ENCODE measurements at regions not wholly inside any gene's neighbourhood (a gene's known extent, or its start where the extent isn't known, plus 50 kb on each side); places are given as distances from the start of the nearest gene placed in this dataset.

- no peak for DNase-seq (ENCODE audit: low read depth)
Observed at GRCh38 chr11:64457416-64458010, 98.2 kb upstream of the SLC22A11 start.

GRCh38 chr11:64458997-64459396, 96.7 kb upstream of the SLC22A11 start:
- no peak for DNase-seq (ENCODE audit: low read depth)

- no peak for DNase-seq (ENCODE audit: low read depth)
Observed at GRCh38 chr11:64459609-64460008, 96.1 kb upstream of the SLC22A11 start.

DNA sequence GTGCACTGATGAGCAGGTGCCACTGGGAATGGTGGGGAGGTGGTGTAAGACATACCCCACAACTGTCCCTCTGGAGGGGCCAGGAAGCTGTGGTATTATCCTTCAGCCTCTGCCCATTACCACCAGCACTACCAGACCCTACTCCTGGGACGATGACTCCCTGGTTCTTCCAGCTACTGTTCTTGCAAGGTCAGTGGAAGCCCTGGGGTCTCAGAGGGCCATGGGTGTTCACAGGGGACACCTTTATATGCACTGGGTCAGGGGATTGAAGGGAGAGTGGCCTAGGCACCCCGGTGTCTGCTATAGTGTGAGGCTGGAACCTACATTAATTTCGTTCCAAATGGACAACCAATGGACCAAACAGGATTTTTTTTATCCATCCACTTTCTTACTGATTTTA, 94.7 kb upstream of the SLC22A11 start:
- DNase-seq (ENCODE audit: low read depth), result no peak

DNA sequence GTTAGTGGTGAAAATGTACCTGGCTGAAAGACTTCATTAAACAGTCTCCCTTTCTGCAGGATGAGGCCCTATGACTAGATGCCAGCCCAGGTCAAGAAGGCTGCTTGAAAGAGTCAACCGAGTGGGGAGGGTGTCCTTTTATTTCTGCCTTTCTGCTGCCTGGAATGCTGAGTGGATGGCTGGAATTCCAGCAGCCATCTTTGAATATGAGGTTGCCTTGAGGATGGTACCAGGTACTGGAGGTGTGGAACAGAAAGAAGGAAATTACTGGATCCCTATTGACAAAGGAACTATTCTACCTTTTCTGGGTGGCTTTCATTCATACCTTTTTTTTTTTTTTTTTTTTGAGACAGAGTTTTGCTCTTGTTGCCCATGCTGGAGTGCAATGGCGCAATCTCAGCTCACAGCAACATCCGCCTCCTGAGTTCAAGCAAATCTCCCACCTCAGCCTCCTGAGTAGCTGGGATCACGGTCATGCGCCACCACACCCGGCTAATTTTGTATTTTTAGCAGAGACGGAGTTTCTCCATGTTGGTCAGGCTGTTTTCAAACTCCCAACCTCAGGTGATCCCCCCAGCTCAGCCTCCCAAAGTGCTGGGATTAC, 89.5 kb upstream of the SLC22A11 start:
- DNase-seq (ENCODE audit: low read depth), result no peak

DNA sequence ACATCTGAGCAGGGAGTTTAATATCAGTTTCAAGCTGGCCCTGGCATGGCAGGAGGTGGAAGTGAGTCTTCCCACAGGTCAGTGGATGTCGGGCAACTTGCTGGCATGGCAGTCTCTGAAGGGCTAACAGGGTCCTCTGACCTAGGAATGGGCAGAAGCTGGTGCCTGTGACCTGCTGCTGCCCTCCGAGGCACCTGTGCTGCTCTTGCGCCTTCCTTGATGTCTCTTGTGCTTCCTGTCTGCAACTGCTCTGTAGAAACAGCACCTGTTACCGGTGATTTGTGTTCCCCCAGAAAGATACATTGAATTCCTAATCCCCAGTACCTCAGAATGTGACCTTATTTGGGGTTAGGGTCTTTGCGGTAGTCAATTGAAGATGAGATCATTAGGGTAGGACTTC, 86.5 kb upstream of the SLC22A11 start:
- no peak for DNase-seq (ENCODE audit: low read depth)

GRCh38 chr11:64472593-64473455, 82.9 kb upstream of the SLC22A11 start:
- DNase-seq (ENCODE audit: low read depth), result no peak

DNA sequence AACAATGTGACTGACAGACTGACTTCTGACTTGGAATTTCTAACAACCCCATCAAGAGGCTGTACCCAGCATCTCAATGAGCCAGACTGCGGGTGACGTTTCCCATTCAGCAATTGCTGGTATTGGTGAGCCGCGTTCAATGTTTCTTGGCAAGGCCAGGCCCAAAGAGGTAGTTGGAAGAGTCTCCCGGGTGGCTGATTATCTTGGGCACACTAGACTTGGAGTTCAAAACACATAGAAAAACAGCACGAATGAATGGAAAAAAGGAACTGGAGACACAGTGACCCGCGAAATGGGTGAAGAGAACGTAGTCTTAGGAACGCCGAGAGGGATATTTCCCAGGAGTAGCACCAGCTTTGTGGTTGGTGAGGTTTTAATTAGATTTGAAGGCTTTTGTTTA, 81.1 kb upstream of the SLC22A11 start:
- DNase-seq (ENCODE audit: low read depth), result no peak

DNA sequence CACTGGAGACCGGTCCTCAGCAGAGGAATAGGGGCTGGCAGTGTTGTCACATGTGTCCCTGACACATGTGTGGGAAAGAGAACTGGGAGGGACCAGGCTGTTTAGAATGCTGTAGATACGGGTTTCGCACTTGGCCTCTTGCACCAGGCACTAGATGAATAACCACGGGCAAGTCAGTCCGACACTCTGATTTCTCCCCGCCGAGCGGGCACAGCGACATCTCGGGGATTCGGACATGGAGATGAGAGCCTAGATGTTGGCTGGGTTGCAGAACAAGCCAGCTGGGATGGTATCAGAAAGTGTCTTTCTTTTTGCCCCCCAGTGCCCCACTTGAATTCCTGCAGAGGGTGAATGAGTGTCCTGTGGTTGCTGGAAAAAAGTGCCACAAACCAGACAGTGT, 80.6 kb upstream of the SLC22A11 start:
- DNase-seq (ENCODE audit: low read depth), result no peak

DNA sequence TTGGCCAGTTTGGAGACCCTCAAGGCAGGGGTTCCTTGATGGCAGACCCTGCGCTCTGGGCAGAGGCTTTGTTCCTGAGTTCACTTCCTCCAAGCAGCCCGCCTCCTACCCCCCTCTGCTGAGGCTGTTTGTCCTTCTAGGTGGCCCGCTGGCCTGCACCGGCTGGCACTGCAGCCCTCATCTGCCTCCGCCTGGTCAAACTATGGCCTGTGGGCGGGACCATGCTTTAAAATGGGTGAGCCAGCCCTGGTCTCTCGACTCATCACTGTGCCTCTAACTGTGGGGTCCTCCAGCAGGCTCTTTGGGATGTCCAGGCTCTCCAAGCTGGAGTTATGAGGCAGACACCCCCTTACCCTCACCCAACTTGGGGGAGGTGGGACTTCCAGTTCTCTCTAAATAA, 78.9 kb upstream of the SLC22A11 start:
- no peak for DNase-seq (ENCODE audit: low read depth)

DNA sequence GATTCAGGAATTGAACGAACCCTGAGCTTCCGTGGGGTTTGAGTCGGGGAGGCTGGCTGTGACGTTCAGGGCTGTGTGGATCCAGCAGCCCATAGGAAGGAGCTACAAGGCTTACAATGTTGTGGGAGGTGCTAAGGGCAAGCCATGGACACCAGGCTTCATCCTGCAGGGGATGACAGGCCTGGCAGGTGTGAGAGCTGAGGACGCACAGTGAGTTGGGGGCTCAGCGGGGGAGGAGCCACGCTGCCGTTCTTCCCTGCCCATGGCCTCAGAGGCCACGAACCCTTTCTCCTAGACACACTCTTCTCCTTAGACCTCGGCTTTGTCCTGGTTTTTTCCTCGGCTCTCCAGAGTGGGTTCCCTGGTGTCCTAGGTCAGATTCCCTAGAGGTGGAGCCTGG, 78.1 kb upstream of the SLC22A11 start:
- no peak for DNase-seq (ENCODE audit: low read depth)

DNA sequence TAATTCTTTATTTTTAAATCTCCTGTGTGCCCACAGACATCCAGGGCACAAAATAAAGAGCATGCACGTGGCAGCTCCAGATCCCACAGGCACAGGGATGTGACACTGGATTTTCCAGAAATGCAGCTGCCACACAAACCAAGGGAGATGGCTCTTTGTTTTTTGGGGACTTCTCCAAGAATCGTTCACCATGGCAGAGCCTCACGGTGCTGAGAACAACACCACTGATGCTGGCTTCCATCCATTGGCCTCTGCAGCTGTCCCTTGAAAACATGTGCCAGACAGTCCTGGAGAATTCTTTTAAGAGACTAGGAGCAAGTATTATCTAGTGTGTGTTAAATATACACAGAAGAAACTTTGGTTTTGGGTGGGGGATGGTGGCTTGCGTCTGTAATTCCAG, 73.2 kb upstream of the SLC22A11 start:
- DNase-seq (ENCODE audit: low read depth), result no peak

GRCh38 chr11:64484191-64485022, 71.3 kb upstream of the SLC22A11 start:
- DNase-seq (ENCODE audit: low read depth), result no peak

DNA sequence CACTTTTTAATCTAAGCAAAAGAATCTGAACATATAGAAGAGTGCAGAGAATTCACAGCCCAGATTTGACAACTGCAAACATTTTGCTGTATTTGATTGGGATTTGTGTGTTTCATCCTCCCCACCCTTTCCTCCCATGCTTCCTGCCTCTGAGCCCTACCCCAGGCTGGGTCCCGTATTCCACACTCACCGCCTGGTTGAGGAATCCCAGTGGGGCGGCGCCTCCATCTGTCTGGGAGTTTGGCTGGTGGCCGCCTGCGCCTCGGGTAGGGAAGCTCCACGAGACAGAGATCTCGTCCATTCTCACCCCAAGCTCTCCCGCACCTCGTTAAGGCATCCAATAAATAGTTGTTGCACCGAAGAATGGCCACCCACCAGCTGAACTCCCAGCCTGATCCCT, 70.7 kb upstream of the SLC22A11 start:
- no peak for DNase-seq (ENCODE audit: low read depth)

GRCh38 chr11:64489831-64490441, 65.8 kb upstream of the SLC22A11 start:
- peak; percentile 19 for DNase-seq (ENCODE audit: low read depth)

- DNase-seq (ENCODE audit: low read depth), result no peak
Observed at GRCh38 chr11:64490562-64491216, 65.1 kb upstream of the SLC22A11 start.

GRCh38 chr11:64492561-64492960, 63.2 kb upstream of the SLC22A11 start:
- DNase-seq (ENCODE audit: low read depth), result no peak

DNA sequence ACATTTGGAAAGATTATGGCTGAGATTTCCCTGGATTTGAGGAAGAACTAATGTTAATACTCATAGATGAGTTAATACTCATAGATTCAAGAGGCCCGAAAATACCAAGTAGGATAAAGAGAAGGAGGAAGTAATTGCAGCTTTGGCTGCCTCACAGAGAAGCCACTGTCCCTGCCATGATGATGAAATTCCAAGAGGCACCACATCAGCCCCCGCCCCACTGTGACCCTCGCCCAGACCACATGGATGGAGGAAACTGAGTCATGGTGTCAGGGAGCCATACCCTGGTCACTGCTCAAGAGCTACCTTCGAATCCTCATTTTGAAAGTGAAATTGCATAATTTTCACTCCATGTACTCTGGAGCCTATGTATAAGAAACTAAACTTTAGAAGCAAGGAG, 57.6 kb upstream of the SLC22A11 start:
- no peak for DNase-seq (ENCODE audit: low read depth)

DNA sequence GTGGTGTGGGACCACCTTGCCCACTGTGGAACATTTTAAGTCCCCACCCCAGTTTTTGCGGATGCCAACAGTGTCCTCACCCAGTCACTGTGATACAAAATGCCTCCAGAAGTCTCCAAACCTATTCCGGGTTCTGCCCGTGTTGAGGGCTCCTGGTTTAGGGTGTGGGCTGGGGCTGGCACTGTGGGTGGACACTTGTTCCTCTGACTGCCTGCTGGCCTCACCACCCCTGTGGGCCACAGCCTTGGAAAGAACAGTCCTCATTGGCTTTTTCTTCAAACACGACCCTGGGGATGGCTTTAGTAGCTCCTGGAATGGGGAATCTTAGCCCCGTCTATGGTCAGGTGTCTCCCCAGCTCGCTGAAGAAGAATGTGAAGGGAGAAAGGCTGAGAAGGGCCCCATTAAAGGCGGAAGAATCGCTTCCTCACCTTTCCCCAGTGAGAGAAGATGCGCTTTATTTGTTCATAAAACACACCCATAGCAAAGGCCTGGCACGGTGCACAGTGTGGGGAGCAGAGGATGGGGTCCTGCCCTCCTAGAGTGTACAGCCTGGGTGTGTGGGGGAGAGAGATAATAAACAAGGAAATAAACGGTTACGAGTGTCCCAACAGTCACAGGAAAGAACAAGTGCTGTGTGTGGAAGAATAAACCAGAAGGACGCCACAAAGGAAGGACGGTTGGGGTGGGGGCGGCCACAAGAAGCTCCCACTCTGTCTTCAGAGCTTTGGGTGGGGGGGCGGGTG, 56.3 kb upstream of the SLC22A11 start:
- no peak for DNase-seq (ENCODE audit: low read depth)

GRCh38 chr11:64500176-64501013, 55.3 kb upstream of the SLC22A11 start:
- no peak for DNase-seq (ENCODE audit: low read depth)
